IgD-negative memory B cell (primary cell): ENCODE measurements at regions not wholly inside any gene's neighbourhood (a gene's known extent, or its start where the extent isn't known, plus 50 kb on each side); places are given as distances from the start of the nearest gene placed in this dataset.

Experiments used
- H3K27ac Mint-ChIP-seq, 3 donors: one replicate each; pipeline ENCODE4 v1.8.0; 2020 to 2022; ENCODE audit warnings: mild to moderate bottlenecking in 3 of 3, mixed read lengths in 3 of 3, moderate library complexity in 1 of 3
- H3K27me3 Mint-ChIP-seq: one replicate; pipeline ENCODE4 v1.8.0; 2021; ENCODE audit warnings: mixed read lengths
- H3K36me3 Mint-ChIP-seq: one replicate; pipeline ENCODE4 v1.8.0; 2020; ENCODE audit warnings: mild to moderate bottlenecking, mixed read lengths
- H3K4me1 Mint-ChIP-seq, 3 donors: one replicate each; pipeline ENCODE4 v1.8.0; 2020 to 2022; ENCODE audit warnings: mixed read lengths in 3 of 3, mild to moderate bottlenecking in 1 of 3
- H3K4me3 Mint-ChIP-seq, 4 donors: one replicate each; pipeline ENCODE4 v1.8.0; 2020 to 2022; ENCODE audit warnings: mild to moderate bottlenecking in 4 of 4, mixed read lengths in 4 of 4, moderate library complexity in 3 of 4
- H3K9me3 Mint-ChIP-seq, 3 donors: one replicate each; pipeline ENCODE4 v1.8.0; 2020 to 2021; ENCODE audit warnings: mixed read lengths in 3 of 3, mild to moderate bottlenecking in 1 of 3

GRCh38 chr3:124210899-124211298 is 219.0 kb upstream of the ROPN1 start:
- Mint-ChIP-seq H3K27me3 (peaks cover 4% of the 10 kb centered on the region), H3K36me3 (no peaks in the 10 kb centered on the region), H3K27ac (no peak overlapping the region), H3K4me3 (no peak overlapping the region), H3K9me3 (no peaks in the 10 kb centered on the region), H3K4me1 (no peaks in the 10 kb centered on the region)

GRCh38 chr3:124213641-124214040 is 221.7 kb upstream of the ROPN1 start:
- Mint-ChIP-seq H3K27me3 (no peaks in the 10 kb centered on the region), H3K4me3 (no peak overlapping the region), H3K9me3 (no peaks in the 10 kb centered on the region), H3K36me3 (no peaks in the 10 kb centered on the region), H3K4me1 (no peaks in the 10 kb centered on the region), H3K27ac (no peak overlapping the region)

GRCh38 chr3:124217542-124217941 is 225.6 kb upstream of the ROPN1 start:
- no peaks in the 10 kb centered on the region for H3K9me3 Mint-ChIP-seq
- peak overlapping the region in 2 of 3 donors; percentile 11 to 30 for H3K27ac Mint-ChIP-seq
- no peak overlapping the region for H3K4me3 Mint-ChIP-seq
- no peaks in the 10 kb centered on the region for H3K4me1 Mint-ChIP-seq
- peaks cover 9% of the 10 kb centered on the region for H3K27me3 Mint-ChIP-seq
- no peaks in the 10 kb centered on the region for H3K36me3 Mint-ChIP-seq

GRCh38 chr3:124221422-124221821 is 229.5 kb upstream of the ROPN1 start:
- no peak overlapping the region for H3K27ac Mint-ChIP-seq
- H3K9me3 Mint-ChIP-seq: no peaks in the 10 kb centered on the region
- no peak overlapping the region for H3K4me3 Mint-ChIP-seq
- no peaks in the 10 kb centered on the region for H3K4me1 Mint-ChIP-seq
- H3K27me3 Mint-ChIP-seq: peaks cover 11% of the 10 kb centered on the region
- no peaks in the 10 kb centered on the region for H3K36me3 Mint-ChIP-seq

- Mint-ChIP-seq H3K4me1 (no peaks in the 10 kb centered on the region), H3K4me3 (peak overlapping the region in 1 of 4 donors; percentile 46), H3K9me3 (peaks cover 0 to 5% (median 1%) of the 10 kb centered on the region in 3 donors), H3K36me3 (no peaks in the 10 kb centered on the region), H3K27me3 (peaks cover 11% of the 10 kb centered on the region), H3K27ac (no peak overlapping the region)
Observed at GRCh38 chr3:124223853-124224252, 231.9 kb upstream of the ROPN1 start.

- H3K4me3 Mint-ChIP-seq: no peak overlapping the region
- no peak overlapping the region for H3K27ac Mint-ChIP-seq
- no peaks in the 10 kb centered on the region for H3K36me3 Mint-ChIP-seq
- H3K27me3 Mint-ChIP-seq: peaks cover 7% of the 10 kb centered on the region
- peaks cover 0 to 9% (median 1%) of the 10 kb centered on the region in 3 donors for H3K9me3 Mint-ChIP-seq
- H3K4me1 Mint-ChIP-seq: no peaks in the 10 kb centered on the region
Observed at GRCh38 chr3:124227150-124227630, 235.3 kb upstream of the ROPN1 start.

GRCh38 chr3:124229420-124229819 is 237.5 kb upstream of the ROPN1 start:
- Mint-ChIP-seq H3K27me3 (peaks cover 10% of the 10 kb centered on the region), H3K36me3 (no peaks in the 10 kb centered on the region), H3K4me3 (no peak overlapping the region), H3K4me1 (no peaks in the 10 kb centered on the region), H3K27ac (no peak overlapping the region), H3K9me3 (peaks cover 0 to 9% (median 1%) of the 10 kb centered on the region in 3 donors)

- no peaks in the 10 kb centered on the region for H3K4me1 Mint-ChIP-seq
- H3K36me3 Mint-ChIP-seq: no peaks in the 10 kb centered on the region
- H3K27ac Mint-ChIP-seq: no peak overlapping the region
- H3K4me3 Mint-ChIP-seq: no peak overlapping the region
- peaks cover 10% of the 10 kb centered on the region for H3K27me3 Mint-ChIP-seq
- peaks cover 0 to 9% (median 1%) of the 10 kb centered on the region in 3 donors for H3K9me3 Mint-ChIP-seq
Observed at GRCh38 chr3:124229836-124230235, 237.9 kb upstream of the ROPN1 start.

- no peak overlapping the region for H3K4me3 Mint-ChIP-seq
- H3K27me3 Mint-ChIP-seq: peaks cover 10% of the 10 kb centered on the region
- H3K4me1 Mint-ChIP-seq: no peaks in the 10 kb centered on the region
- no peak overlapping the region for H3K27ac Mint-ChIP-seq
- H3K36me3 Mint-ChIP-seq: no peaks in the 10 kb centered on the region
- H3K9me3 Mint-ChIP-seq: peaks cover 0 to 9% (median 1%) of the 10 kb centered on the region in 3 donors
Observed at GRCh38 chr3:124230432-124230831, 238.5 kb upstream of the ROPN1 start.

GRCh38 chr3:124230998-124231397 is 239.1 kb upstream of the ROPN1 start:
- peaks cover 0 to 9% (median 1%) of the 10 kb centered on the region in 3 donors for H3K9me3 Mint-ChIP-seq
- no peaks in the 10 kb centered on the region for H3K36me3 Mint-ChIP-seq
- H3K27me3 Mint-ChIP-seq: peaks cover 10% of the 10 kb centered on the region
- no peaks in the 10 kb centered on the region for H3K4me1 Mint-ChIP-seq
- no peak overlapping the region for H3K27ac Mint-ChIP-seq
- no peak overlapping the region for H3K4me3 Mint-ChIP-seq

GRCh38 chr3:124234852-124235252 is 242.9 kb upstream of the ROPN1 start:
- Mint-ChIP-seq H3K9me3 (peaks cover 0 to 3% (median 0%) of the 10 kb centered on the region in 3 donors), H3K4me3 (no peak overlapping the region), H3K36me3 (no peaks in the 10 kb centered on the region), H3K27ac (no peak overlapping the region), H3K27me3 (peaks cover 10% of the 10 kb centered on the region), H3K4me1 (no peaks in the 10 kb centered on the region)

- Mint-ChIP-seq H3K27ac (no peak overlapping the region), H3K27me3 (peaks cover 10% of the 10 kb centered on the region), H3K4me3 (no peak overlapping the region), H3K4me1 (no peaks in the 10 kb centered on the region), H3K9me3 (peaks cover 0 to 3% (median 0%) of the 10 kb centered on the region in 3 donors), H3K36me3 (no peaks in the 10 kb centered on the region)
Observed at GRCh38 chr3:124235446-124235845, 243.5 kb upstream of the ROPN1 start.

GRCh38 chr3:124243177-124243859 is 251.4 kb upstream of the ROPN1 start:
- Mint-ChIP-seq H3K27ac (no peak overlapping the region), H3K4me1 (no peaks in the 10 kb centered on the region), H3K4me3 (peak overlapping the region in 1 of 4 donors; percentile 38), H3K27me3 (no peaks in the 10 kb centered on the region), H3K9me3 (no peaks in the 10 kb centered on the region), H3K36me3 (no peaks in the 10 kb centered on the region)

GRCh38 chr3:124246376-124246775 is 254.5 kb upstream of the ROPN1 start:
- Mint-ChIP-seq H3K9me3 (no peaks in the 10 kb centered on the region), H3K36me3 (no peaks in the 10 kb centered on the region), H3K27ac (no peak overlapping the region), H3K4me1 (no peaks in the 10 kb centered on the region), H3K4me3 (no peak overlapping the region), H3K27me3 (peaks cover 16% of the 10 kb centered on the region)

- no peak overlapping the region for H3K4me3 Mint-ChIP-seq
- H3K36me3 Mint-ChIP-seq: no peaks in the 10 kb centered on the region
- no peaks in the 10 kb centered on the region for H3K4me1 Mint-ChIP-seq
- peaks cover 16% of the 10 kb centered on the region for H3K27me3 Mint-ChIP-seq
- no peak overlapping the region for H3K27ac Mint-ChIP-seq
- no peaks in the 10 kb centered on the region for H3K9me3 Mint-ChIP-seq
Observed at GRCh38 chr3:124246949-124247348, 255.0 kb upstream of the ROPN1 start.

GRCh38 chr3:124248471-124249028 is 256.6 kb upstream of the ROPN1 start:
- Mint-ChIP-seq H3K4me1 (no peaks in the 10 kb centered on the region), H3K9me3 (no peaks in the 10 kb centered on the region), H3K36me3 (no peaks in the 10 kb centered on the region), H3K27ac (no peak overlapping the region), H3K4me3 (no peak overlapping the region), H3K27me3 (peaks cover 18% of the 10 kb centered on the region)
